GM13976 (cell line): ENCODE measurements at regions not wholly inside any gene's neighbourhood (a gene's known extent, or its start where the extent isn't known, plus 50 kb on each side); places are given as distances from the start of the nearest gene placed in this dataset.

Source experiments
- DNase-seq: peaks from one replicate; pipeline ENCODE4 v3.0.0; 2012; ENCODE audit warnings: low spot score
- CTCF ChIP-seq: IDR thresholded peaks from 2 replicates; pipeline ENCODE4 v1.5.1; 2012; ENCODE audit warnings: borderline replicate concordance, mild to moderate bottlenecking; ENCODE audit not compliant: insufficient read depth; ENCODE audit errors: extremely low read depth, missing control alignments, control extremely low read depth
- in situ Hi-C: fragments of 300-500 bp; cut with MboI; formaldehyde crosslinking; loops from one replicate; pipeline ENCODE4 v1.12.0; 2022; ENCODE audit warnings: low sequenced_read_pairs, mixed read lengths, inconsistent platforms; ENCODE audit not compliant: unreplicated experiment

- in situ Hi-C loops = no loop called here
- no peak for DNase-seq
- TF ChIP-seq CTCF = no peak
Observed at GRCh38 chr2:7983912-7984311, 697.9 kb upstream of the ID2 start.

- DNase-seq = peak; percentile 55
- TF ChIP-seq CTCF = no peak
- in situ Hi-C loops = no loop called here
Observed at GRCh38 chr2:7984693-7985353, 697.0 kb upstream of the ID2 start.

GRCh38 chr2:7986431-7986830 lies 695.4 kb upstream of the ID2 start:
- in situ Hi-C loops = no loop called here
- DNase-seq = no peak
- no peak for TF ChIP-seq CTCF

- in situ Hi-C loops = no loop called here
- TF ChIP-seq CTCF = no peak
- DNase-seq = no peak
Observed at GRCh38 chr2:7987992-7988391, 693.9 kb upstream of the ID2 start.

- DNase-seq = no peak
- TF ChIP-seq CTCF = no peak
- in situ Hi-C loops = no loop called here
Observed at GRCh38 chr2:7988440-7988839, 693.4 kb upstream of the ID2 start.

- in situ Hi-C loops = no loop called here
- TF ChIP-seq CTCF = no peak
- no peak for DNase-seq
Observed at GRCh38 chr2:7989823-7990222, 692.0 kb upstream of the ID2 start.
